ENCODE measurements at regions not wholly inside any gene's neighbourhood (a gene's known extent, or its start where the extent isn't known, plus 50 kb on each side); places are given as distances from the start of the nearest gene placed in this dataset.

DNA sequence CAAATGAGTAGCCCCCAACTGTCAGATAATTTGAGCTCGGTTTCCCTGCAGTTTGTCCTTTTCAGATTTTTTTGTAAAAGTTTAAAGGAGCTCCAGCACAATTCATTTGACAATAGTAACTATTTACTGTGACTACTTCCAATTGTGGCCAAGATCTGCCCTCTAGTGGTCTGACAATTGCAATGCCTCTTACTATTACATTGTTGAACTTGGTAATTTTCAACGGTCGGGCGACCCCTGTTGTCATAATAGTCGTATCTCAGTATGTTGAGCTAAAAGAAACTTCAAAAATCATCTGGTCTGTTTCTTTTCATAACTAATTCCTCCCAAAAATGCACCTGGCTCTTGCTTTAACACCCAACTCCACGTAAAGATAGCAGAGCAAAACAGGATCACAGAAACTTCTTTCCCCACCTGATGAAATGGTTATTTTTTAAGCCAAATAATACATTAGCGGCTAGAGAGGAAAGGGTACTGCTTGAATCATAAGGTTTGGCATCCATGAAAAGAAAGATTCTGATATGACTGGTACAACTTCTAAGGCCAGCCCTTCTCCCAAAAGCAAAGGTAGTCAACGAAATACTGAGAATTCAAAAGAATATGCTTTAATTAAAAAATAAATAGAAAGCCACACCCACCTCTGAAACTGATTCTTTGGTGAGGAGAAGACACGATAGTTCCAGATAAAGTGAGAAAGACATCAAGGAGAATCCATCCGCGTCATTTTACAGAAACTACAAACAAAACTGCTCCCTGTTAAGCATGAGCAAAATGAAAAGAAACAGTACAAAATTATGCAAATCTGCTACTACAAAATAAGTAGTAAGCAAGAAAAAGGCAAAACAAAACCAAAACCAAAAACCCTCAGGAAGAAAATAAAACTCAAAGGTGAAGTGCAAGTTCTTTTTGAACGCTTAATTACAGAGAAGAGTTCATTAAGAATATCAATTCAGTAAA is 76.9 kb upstream of the HTR4 start:
- H3K4me3 ChIP-seq (ENCODE audit: low read depth, low read length) = no peak overlapping the region
- DNase-seq (ENCODE audit: low read depth) = peak; percentile 59
- H3K27me3 ChIP-seq (ENCODE audit: control insufficient read depth, insufficient read depth, low read length) = no peaks in the 10 kb centered on the region
- TF ChIP-seq, protein P1, sequence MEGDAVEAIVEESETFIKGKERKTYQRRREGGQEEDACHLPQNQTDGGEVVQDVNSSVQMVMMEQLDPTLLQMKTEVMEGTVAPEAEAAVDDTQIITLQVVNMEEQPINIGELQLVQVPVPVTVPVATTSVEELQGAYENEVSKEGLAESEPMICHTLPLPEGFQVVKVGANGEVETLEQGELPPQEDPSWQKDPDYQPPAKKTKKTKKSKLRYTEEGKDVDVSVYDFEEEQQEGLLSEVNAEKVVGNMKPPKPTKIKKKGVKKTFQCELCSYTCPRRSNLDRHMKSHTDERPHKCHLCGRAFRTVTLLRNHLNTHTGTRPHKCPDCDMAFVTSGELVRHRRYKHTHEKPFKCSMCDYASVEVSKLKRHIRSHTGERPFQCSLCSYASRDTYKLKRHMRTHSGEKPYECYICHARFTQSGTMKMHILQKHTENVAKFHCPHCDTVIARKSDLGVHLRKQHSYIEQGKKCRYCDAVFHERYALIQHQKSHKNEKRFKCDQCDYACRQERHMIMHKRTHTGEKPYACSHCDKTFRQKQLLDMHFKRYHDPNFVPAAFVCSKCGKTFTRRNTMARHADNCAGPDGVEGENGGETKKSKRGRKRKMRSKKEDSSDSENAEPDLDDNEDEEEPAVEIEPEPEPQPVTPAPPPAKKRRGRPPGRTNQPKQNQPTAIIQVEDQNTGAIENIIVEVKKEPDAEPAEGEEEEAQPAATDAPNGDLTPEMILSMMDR (IDR thresholded peaks at IDR 0.05; ENCODE audit: insufficient read depth, low read length, poor library complexity, severe bottlenecking) = peak; percentile 91
- no peaks in the 10 kb centered on the region for H3K36me3 ChIP-seq (ENCODE audit: control insufficient read depth, insufficient read depth, low read length)

DNA sequence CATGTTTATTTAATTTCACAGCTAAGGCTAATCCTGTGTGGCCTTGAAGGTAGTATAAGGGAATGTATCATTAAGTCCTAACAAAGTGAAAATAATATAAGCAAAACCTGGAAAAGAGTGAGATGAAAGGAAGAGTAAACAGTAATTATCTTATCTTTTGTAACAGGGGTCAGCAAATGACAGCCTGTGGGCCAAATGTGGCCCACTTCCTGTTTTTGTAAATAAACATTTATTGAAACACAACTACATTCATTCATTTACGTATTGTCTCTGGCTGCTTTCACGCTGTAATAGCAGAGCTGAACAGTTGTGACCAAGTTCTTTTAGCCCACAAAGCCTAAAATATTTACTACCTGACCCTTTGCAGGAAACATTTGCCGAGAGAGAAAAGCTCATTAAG is 78.4 kb upstream of the HTR4 start:
- TF ChIP-seq, protein P1 (IDR thresholded peaks at IDR 0.05; ENCODE audit: insufficient read depth, low read length, poor library complexity, severe bottlenecking) = no peak
- Histone ChIP-seq H3K27me3 (ENCODE audit: control insufficient read depth, insufficient read depth, low read length) (no peaks in the 10 kb centered on the region), H3K4me3 (ENCODE audit: low read depth, low read length) (no peak overlapping the region), H3K36me3 (ENCODE audit: control insufficient read depth, insufficient read depth, low read length) (no peaks in the 10 kb centered on the region)
- DNase-seq (ENCODE audit: low read depth) = no peak

DNA sequence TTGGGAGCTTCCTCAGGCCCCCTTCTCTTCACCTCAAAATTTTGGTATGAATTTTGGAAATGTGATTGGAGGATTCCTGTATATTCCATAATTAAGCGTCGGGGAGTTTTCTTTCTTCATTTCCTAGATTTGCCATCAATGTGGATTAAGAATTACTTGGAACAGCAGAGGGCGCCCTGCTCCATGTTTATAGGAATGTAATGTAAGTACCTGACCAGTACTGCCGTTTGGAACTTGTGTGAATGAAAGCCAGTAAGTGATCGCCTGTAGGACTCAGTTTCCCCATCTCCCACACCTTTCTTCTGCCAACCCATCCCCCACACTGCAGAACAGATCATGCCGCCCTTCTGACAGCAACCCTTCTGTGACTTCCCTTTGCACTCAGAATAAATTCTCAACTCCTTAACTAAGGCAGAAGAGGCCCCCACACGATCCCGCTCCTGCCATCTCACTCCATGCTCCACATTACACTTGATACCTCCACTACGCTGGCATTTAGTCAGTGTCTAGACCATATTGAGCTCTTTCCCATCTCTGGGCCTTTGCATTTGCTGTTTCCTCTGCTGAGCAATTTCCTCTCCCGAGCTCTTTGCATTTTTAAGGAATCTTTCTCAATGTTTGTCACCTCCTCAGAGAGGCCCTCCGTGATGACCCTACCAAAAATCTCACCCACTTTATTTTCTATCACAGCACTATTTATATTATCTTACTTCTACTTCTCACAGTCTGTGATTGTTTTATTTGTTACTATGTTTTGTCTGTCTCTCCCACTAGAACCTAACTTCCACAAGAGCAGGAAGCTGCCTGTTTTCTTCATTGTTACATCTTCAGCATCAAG is 79.5 kb upstream of the HTR4 start:
- peak; percentile 43 for DNase-seq (ENCODE audit: low read depth)
- Histone ChIP-seq H3K4me3 (ENCODE audit: low read depth, low read length) (no peak overlapping the region), H3K27me3 (ENCODE audit: control insufficient read depth, insufficient read depth, low read length) (no peaks in the 10 kb centered on the region), H3K36me3 (ENCODE audit: control insufficient read depth, insufficient read depth, low read length) (no peaks in the 10 kb centered on the region)
- TF ChIP-seq, protein P1 (IDR thresholded peaks at IDR 0.05; ENCODE audit: insufficient read depth, low read length, poor library complexity, severe bottlenecking) = peak; percentile 60

DNA sequence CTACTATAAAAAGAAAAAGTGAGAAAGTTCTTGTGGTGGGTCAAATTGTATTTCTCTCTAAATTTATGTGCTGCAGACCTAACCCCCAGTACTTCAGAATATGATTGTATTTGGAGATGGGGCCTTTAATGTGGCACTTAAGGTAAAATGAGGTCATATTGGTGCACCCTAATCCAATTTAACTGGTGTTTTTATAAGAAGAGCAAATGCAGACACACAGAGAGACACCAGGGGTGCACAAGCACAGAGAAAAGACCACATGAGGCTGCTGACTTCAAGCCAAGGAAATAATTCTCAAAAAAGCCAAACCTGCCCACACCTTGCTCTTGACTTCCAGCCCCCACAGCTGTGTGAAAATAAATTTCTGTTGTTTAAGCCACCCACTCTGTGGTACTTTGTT is 80.2 kb upstream of the HTR4 start:
- TF ChIP-seq, protein P1 (IDR thresholded peaks at IDR 0.05; ENCODE audit: insufficient read depth, low read length, poor library complexity, severe bottlenecking) = no peak
- H3K27me3 ChIP-seq (ENCODE audit: control insufficient read depth, insufficient read depth, low read length) = no peaks in the 10 kb centered on the region
- no peaks in the 10 kb centered on the region for H3K36me3 ChIP-seq (ENCODE audit: control insufficient read depth, insufficient read depth, low read length)
- DNase-seq (ENCODE audit: low read depth) = no peak
- H3K4me3 ChIP-seq (ENCODE audit: low read depth, low read length) = no peak overlapping the region

DNA sequence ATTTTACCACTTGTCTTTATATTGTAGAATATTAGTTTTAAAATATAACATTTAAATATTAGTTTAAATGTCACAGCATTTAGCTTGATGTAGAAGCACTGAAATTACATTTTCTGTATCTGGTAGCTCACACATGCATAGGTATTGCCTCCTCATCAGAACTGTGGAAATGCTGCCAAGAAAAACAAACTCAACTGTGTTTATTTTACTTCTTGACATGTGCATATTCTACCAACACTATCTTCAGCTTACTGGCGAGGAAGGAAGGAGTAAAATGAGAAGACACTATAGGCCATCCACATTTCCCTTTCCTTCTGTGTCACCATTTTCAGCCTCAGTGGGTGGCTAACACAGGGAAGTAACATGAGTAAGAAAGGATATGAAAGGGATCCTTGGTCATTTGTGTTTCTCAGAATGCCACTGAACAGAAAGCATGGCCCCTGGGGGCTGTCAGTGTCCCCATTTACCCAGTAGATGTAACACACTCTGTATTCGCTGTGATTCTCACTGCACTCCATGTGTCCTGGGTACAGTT is 81.0 kb upstream of the HTR4 start:
- TF ChIP-seq, protein P1 (IDR thresholded peaks at IDR 0.05; ENCODE audit: insufficient read depth, low read length, poor library complexity, severe bottlenecking) = no peak
- H3K27me3 ChIP-seq (ENCODE audit: control insufficient read depth, insufficient read depth, low read length) = no peaks in the 10 kb centered on the region
- no peaks in the 10 kb centered on the region for H3K36me3 ChIP-seq (ENCODE audit: control insufficient read depth, insufficient read depth, low read length)
- DNase-seq (ENCODE audit: low read depth) = no peak
- H3K4me3 ChIP-seq (ENCODE audit: low read depth, low read length) = no peak overlapping the region

Measured in kidney epithelial cell (primary cell).